PC-3 (cell line): ENCODE measurements at regions not wholly inside any gene's neighbourhood (a gene's known extent, or its start where the extent isn't known, plus 50 kb on each side); places are given as distances from the start of the nearest gene placed in this dataset.

Experiments
- ATAC-seq: fragments of 200-7000 bp; cut with Tn5 transposase; 2 replicates; pipeline ENCODE4 v1.9.1; 2020; ENCODE audit warnings: mild to moderate bottlenecking, moderate library complexity
- BruUV-seq: library from RNA; stranded (reverse); fragments of 400-500 nt; replicated peaks from 2 replicates; lab custom pipeline; 2021; lab: Mats Ljungman, UMichigan
- CTCF ChIA-PET: fragments of 300-600 bp; sonication (Branson Sonifier 250); formaldehyde crosslinking; loops from one replicate; lab custom pipeline; 2022; ENCODE audit warnings: antibody characterized with exemption; lab: Charles Lee
- POLR2A ChIA-PET: fragments of 300-600 bp; sonication (Branson Sonifier 250); formaldehyde crosslinking; loops from one replicate; lab custom pipeline; 2022; ENCODE audit warnings: antibody characterized with exemption; ENCODE audit not compliant: unreplicated experiment; lab: Charles Lee
- DNase-seq: peaks from one replicate; pipeline ENCODE4 v3.0.0-alpha.2; 2015
- H2AFZ ChIP-seq: fragments of 300-600 bp; sonication (generic); 2 replicates; pipeline ENCODE4 v1.6.0; 2016; ENCODE audit warnings: antibody characterized with exemption, low read length
- H3F3A ChIP-seq: fragments of 300-600 bp; sonication (generic); one replicate; pipeline ENCODE4 v1.6.0; 2017; ENCODE audit warnings: antibody characterized with exemption, low read length, control low read depth, mild to moderate bottlenecking; ENCODE audit not compliant: unreplicated experiment
- H3K27ac ChIP-seq: fragments of 300-600 bp; sonication (generic); 2 replicates; pipeline ENCODE4 v1.5.1; 2016; ENCODE audit warnings: mild to moderate bottlenecking, low read length
- H3K27me3 ChIP-seq: fragments of 300-600 bp; sonication (generic); 2 replicates; pipeline ENCODE4 v1.6.1; 2016; ENCODE audit warnings: low read length, mixed read lengths
- H3K36me3 ChIP-seq: fragments of 300-600 bp; sonication (generic); 2 replicates; pipeline ENCODE4 v1.6.1; 2016; ENCODE audit warnings: low read depth, mixed run types, low read length, mixed read lengths
- H3K4me1 ChIP-seq: fragments of 300-600 bp; sonication (generic); 2 replicates; pipeline ENCODE4 v1.5.1; 2016; ENCODE audit warnings: low read length; ENCODE audit not compliant: insufficient read depth
- H3K4me2 ChIP-seq: fragments of 300-600 bp; sonication (generic); 2 replicates; pipeline ENCODE4 v1.6.0; 2016; ENCODE audit warnings: low read length
- H3K4me3 ChIP-seq: fragments of 300-600 bp; sonication (generic); 2 replicates; pipeline ENCODE4 v1.5.1; 2016; ENCODE audit warnings: mild to moderate bottlenecking, low read length, mixed read lengths
- H3K79me2 ChIP-seq: fragments of 300-600 bp; sonication (generic); 2 replicates; pipeline ENCODE4 v1.6.1; 2017; ENCODE audit warnings: low read length, mixed read lengths
- H3K9ac ChIP-seq: fragments of 300-600 bp; sonication (generic); 2 replicates; pipeline ENCODE4 v1.6.0; 2016; ENCODE audit warnings: mild to moderate bottlenecking, low read length
- H3K9me2 ChIP-seq: fragments of 300-600 bp; sonication (generic); replicated peaks from 2 replicates; pipeline ENCODE4 v1.6.1; 2016; ENCODE audit warnings: mixed run types, low read length, mixed read lengths
- H3K9me3 ChIP-seq: fragments of 300-600 bp; sonication (generic); 2 replicates; pipeline ENCODE4 v1.6.1; 2016; ENCODE audit warnings: low read length, mixed read lengths
- H4K20me1 ChIP-seq: fragments of 300-600 bp; sonication (generic); 2 replicates; pipeline ENCODE4 v1.6.1; 2016; ENCODE audit warnings: low read length, mixed read lengths
- CTCF ChIP-seq: fragments of 300-600 bp; sonication (generic); conservative IDR thresholded peaks from 2 replicates; pipeline ENCODE4 v1.5.1; 2017; ENCODE audit warnings: antibody characterized with exemption, low read depth, mild to moderate bottlenecking, low read length
- EZH2 ChIP-seq: fragments of 300-600 bp; sonication (generic); IDR thresholded peaks from one replicate; pipeline ENCODE4 v1.6.1; 2017; ENCODE audit warnings: antibody characterized with exemption, mild to moderate bottlenecking, low read length; ENCODE audit not compliant: unreplicated experiment
- EZH2phosphoT487 ChIP-seq: fragments of 300-600 bp; sonication (generic); IDR thresholded peaks from 2 replicates; pipeline ENCODE4 v1.6.1; 2018; ENCODE audit warnings: mild to moderate bottlenecking, antibody characterized with exemption, low read length, borderline replicate concordance
- intact Hi-C: fragments of 100-400 bp; cut with micrococcal nuclease; formaldehyde crosslinking; loops from 2 replicates; pipeline ENCODE4 v1.9.0; 2023

GRCh38 chr14:34126586-34126985, 175.7 kb upstream of the EGLN3 start:
- Histone ChIP-seq H3F3A (no peaks in the 10 kb centered on the region), H3K4me3 (no peak overlapping the region), H3K36me3 (no peaks in the 10 kb centered on the region), H3K9me2 (no peaks in the 10 kb centered on the region), H3K4me1 (no peaks in the 10 kb centered on the region), H2AFZ (no peak overlapping the region), H3K79me2 (no peaks in the 10 kb centered on the region), H4K20me1 (no peaks in the 10 kb centered on the region), H3K9ac (no peak overlapping the region), H3K4me2 (no peak overlapping the region), H3K9me3 (no peaks in the 10 kb centered on the region), H3K27ac (no peak overlapping the region), H3K27me3 (no peaks in the 10 kb centered on the region)
- intact Hi-C loops: no loop called here
- ChIA-PET POLR2A (no interaction called here), CTCF (no interaction called here)
- TF ChIP-seq CTCF (no peak), EZH2phosphoT487 (no peak), EZH2 (no peak)
- no peak for ATAC-seq
- DNase-seq: no peak
- no TSS peak for BruUV-seq

GRCh38 chr14:34124585-34124984, 173.7 kb upstream of the EGLN3 start:
- TF ChIP-seq EZH2phosphoT487 (no peak), EZH2 (no peak), CTCF (no peak)
- Histone ChIP-seq H3K36me3 (no peaks in the 10 kb centered on the region), H3K4me3 (no peak overlapping the region), H3K4me1 (no peaks in the 10 kb centered on the region), H3K4me2 (no peak overlapping the region), H3K9me3 (no peaks in the 10 kb centered on the region), H3K9ac (no peak overlapping the region), H3F3A (no peaks in the 10 kb centered on the region), H3K79me2 (no peaks in the 10 kb centered on the region), H4K20me1 (no peaks in the 10 kb centered on the region), H3K27ac (no peak overlapping the region), H2AFZ (no peak overlapping the region), H3K27me3 (no peaks in the 10 kb centered on the region), H3K9me2 (no peaks in the 10 kb centered on the region)
- DNase-seq (no peak), ATAC-seq (no peak)
- ChIA-PET POLR2A (interaction anchor here (0.7 kb wide), 1 partner anchor 196 kb away, joined by 3 read pairs; no protein-coding TSS in a partner anchor), CTCF (no interaction called here)
- no TSS peak for BruUV-seq
- intact Hi-C loops: no loop called here

DNA sequence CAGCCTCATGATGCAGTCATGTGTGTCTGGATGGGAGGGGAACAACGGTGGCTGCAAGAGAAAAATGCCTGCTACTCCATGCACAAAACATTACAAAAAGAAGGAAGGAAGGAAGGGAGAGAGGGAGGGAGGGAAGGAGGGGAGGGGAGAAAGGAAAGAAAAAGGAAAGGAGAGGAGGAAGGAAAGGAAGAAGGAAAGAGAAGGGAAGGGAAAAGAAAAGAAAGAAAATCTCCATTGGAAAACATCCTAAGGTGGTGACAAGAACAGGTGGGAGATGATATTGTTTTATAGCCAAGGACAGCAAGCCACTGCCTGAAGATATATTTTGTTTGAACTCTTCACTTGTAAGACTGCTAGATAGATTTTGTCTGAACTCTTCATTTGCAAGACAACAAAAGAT, 171.8 kb upstream of the EGLN3 start:
- Histone ChIP-seq H3K4me2 (no peak overlapping the region), H3K9me3 (no peaks in the 10 kb centered on the region), H3K27ac (no peak overlapping the region), H3K4me3 (no peak overlapping the region), H3K79me2 (no peaks in the 10 kb centered on the region), H3K36me3 (no peaks in the 10 kb centered on the region), H3K27me3 (no peaks in the 10 kb centered on the region), H4K20me1 (no peaks in the 10 kb centered on the region), H2AFZ (no peak overlapping the region), H3F3A (no peaks in the 10 kb centered on the region), H3K9ac (no peak overlapping the region), H3K9me2 (no peaks in the 10 kb centered on the region), H3K4me1 (no peaks in the 10 kb centered on the region)
- CTCF ChIA-PET: no interaction called here
- DNase-seq (no peak), ATAC-seq (no peak)
- intact Hi-C loops: no loop called here
- TF ChIP-seq EZH2phosphoT487 (no peak), CTCF (no peak), EZH2 (no peak)
- BruUV-seq: no TSS peak
- POLR2A ChIA-PET: no interaction called here
